PC-3 (cell line): ENCODE measurements at regions not wholly inside any gene's neighbourhood (a gene's known extent, or its start where the extent isn't known, plus 50 kb on each side); places are given as distances from the start of the nearest gene placed in this dataset.

ENCODE experiments used
- ATAC-seq: fragments of 200-7000 bp; cut with Tn5 transposase; 2 replicates; pipeline ENCODE4 v1.9.1; 2020; ENCODE audit warnings: mild to moderate bottlenecking, moderate library complexity
- BruUV-seq: library from RNA; stranded (reverse); fragments of 400-500 nt; replicated peaks from 2 replicates; lab custom pipeline; 2021; lab: Mats Ljungman, UMichigan
- CTCF ChIA-PET: fragments of 300-600 bp; sonication (Branson Sonifier 250); formaldehyde crosslinking; loops from one replicate; lab custom pipeline; 2022; ENCODE audit warnings: antibody characterized with exemption; lab: Charles Lee
- POLR2A ChIA-PET: fragments of 300-600 bp; sonication (Branson Sonifier 250); formaldehyde crosslinking; loops from one replicate; lab custom pipeline; 2022; ENCODE audit warnings: antibody characterized with exemption; ENCODE audit not compliant: unreplicated experiment; lab: Charles Lee
- DNase-seq: peaks from one replicate; pipeline ENCODE4 v3.0.0-alpha.2; 2015
- H2AFZ ChIP-seq: fragments of 300-600 bp; sonication (generic); 2 replicates; pipeline ENCODE4 v1.6.0; 2016; ENCODE audit warnings: antibody characterized with exemption, low read length
- H3F3A ChIP-seq: fragments of 300-600 bp; sonication (generic); one replicate; pipeline ENCODE4 v1.6.0; 2017; ENCODE audit warnings: antibody characterized with exemption, low read length, control low read depth, mild to moderate bottlenecking; ENCODE audit not compliant: unreplicated experiment
- H3K27ac ChIP-seq: fragments of 300-600 bp; sonication (generic); 2 replicates; pipeline ENCODE4 v1.5.1; 2016; ENCODE audit warnings: mild to moderate bottlenecking, low read length
- H3K27me3 ChIP-seq: fragments of 300-600 bp; sonication (generic); 2 replicates; pipeline ENCODE4 v1.6.1; 2016; ENCODE audit warnings: low read length, mixed read lengths
- H3K36me3 ChIP-seq: fragments of 300-600 bp; sonication (generic); 2 replicates; pipeline ENCODE4 v1.6.1; 2016; ENCODE audit warnings: low read depth, mixed run types, low read length, mixed read lengths
- H3K4me1 ChIP-seq: fragments of 300-600 bp; sonication (generic); 2 replicates; pipeline ENCODE4 v1.5.1; 2016; ENCODE audit warnings: low read length; ENCODE audit not compliant: insufficient read depth
- H3K4me2 ChIP-seq: fragments of 300-600 bp; sonication (generic); 2 replicates; pipeline ENCODE4 v1.6.0; 2016; ENCODE audit warnings: low read length
- H3K4me3 ChIP-seq: fragments of 300-600 bp; sonication (generic); 2 replicates; pipeline ENCODE4 v1.5.1; 2016; ENCODE audit warnings: mild to moderate bottlenecking, low read length, mixed read lengths
- H3K79me2 ChIP-seq: fragments of 300-600 bp; sonication (generic); 2 replicates; pipeline ENCODE4 v1.6.1; 2017; ENCODE audit warnings: low read length, mixed read lengths
- H3K9ac ChIP-seq: fragments of 300-600 bp; sonication (generic); 2 replicates; pipeline ENCODE4 v1.6.0; 2016; ENCODE audit warnings: mild to moderate bottlenecking, low read length
- H3K9me2 ChIP-seq: fragments of 300-600 bp; sonication (generic); replicated peaks from 2 replicates; pipeline ENCODE4 v1.6.1; 2016; ENCODE audit warnings: mixed run types, low read length, mixed read lengths
- H3K9me3 ChIP-seq: fragments of 300-600 bp; sonication (generic); 2 replicates; pipeline ENCODE4 v1.6.1; 2016; ENCODE audit warnings: low read length, mixed read lengths
- H4K20me1 ChIP-seq: fragments of 300-600 bp; sonication (generic); 2 replicates; pipeline ENCODE4 v1.6.1; 2016; ENCODE audit warnings: low read length, mixed read lengths
- EZH2 ChIP-seq: fragments of 300-600 bp; sonication (generic); IDR thresholded peaks from one replicate; pipeline ENCODE4 v1.6.1; 2017; ENCODE audit warnings: antibody characterized with exemption, mild to moderate bottlenecking, low read length; ENCODE audit not compliant: unreplicated experiment
- EZH2phosphoT487 ChIP-seq: fragments of 300-600 bp; sonication (generic); IDR thresholded peaks from 2 replicates; pipeline ENCODE4 v1.6.1; 2018; ENCODE audit warnings: mild to moderate bottlenecking, antibody characterized with exemption, low read length, borderline replicate concordance
- intact Hi-C: fragments of 100-400 bp; cut with micrococcal nuclease; formaldehyde crosslinking; loops from 2 replicates; pipeline ENCODE4 v1.9.0; 2023
- TF ChIP-seq, protein P1 (sequence below): fragments of 300-600 bp; sonication (generic); conservative IDR thresholded peaks from 2 replicates; pipeline ENCODE4 v1.5.1; 2017; ENCODE audit warnings: antibody characterized with exemption, low read depth, mild to moderate bottlenecking, low read length

DNA sequence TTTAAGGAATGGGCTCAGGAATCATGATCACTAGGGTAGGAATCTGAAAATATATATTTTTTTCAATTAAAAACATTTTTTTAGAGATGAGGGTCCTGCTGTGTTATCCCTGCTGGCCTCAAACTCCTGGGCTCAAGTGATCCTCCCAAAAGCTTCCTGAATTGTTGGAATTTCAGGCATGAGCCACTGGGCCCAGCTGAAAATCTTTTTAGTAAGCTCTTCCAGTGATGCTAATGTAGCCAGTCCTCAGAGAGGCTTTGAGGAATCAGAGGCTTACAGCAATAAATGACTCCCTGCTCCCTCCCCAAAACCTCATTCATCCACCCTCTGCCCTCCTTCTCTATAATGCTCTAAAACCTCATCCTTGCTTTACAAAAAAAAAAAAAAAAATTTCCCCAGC, 129.5 kb downstream of the ZIC3 start:
- Histone ChIP-seq H3K4me1 (no peaks in the 10 kb centered on the region), H3K27ac (no peak overlapping the region), H2AFZ (no peak overlapping the region), H3K4me3 (no peak overlapping the region), H4K20me1 (no peaks in the 10 kb centered on the region), H3K79me2 (no peaks in the 10 kb centered on the region), H3K9me3 (no peaks in the 10 kb centered on the region), H3K9ac (no peak overlapping the region), H3K9me2 (no peaks in the 10 kb centered on the region), H3K27me3 (no peaks in the 10 kb centered on the region), H3F3A (no peaks in the 10 kb centered on the region), H3K4me2 (no peak overlapping the region), H3K36me3 (no peaks in the 10 kb centered on the region)
- TF ChIP-seq EZH2phosphoT487 (no peak), EZH2 (no peak)
- TF ChIP-seq, protein P1, sequence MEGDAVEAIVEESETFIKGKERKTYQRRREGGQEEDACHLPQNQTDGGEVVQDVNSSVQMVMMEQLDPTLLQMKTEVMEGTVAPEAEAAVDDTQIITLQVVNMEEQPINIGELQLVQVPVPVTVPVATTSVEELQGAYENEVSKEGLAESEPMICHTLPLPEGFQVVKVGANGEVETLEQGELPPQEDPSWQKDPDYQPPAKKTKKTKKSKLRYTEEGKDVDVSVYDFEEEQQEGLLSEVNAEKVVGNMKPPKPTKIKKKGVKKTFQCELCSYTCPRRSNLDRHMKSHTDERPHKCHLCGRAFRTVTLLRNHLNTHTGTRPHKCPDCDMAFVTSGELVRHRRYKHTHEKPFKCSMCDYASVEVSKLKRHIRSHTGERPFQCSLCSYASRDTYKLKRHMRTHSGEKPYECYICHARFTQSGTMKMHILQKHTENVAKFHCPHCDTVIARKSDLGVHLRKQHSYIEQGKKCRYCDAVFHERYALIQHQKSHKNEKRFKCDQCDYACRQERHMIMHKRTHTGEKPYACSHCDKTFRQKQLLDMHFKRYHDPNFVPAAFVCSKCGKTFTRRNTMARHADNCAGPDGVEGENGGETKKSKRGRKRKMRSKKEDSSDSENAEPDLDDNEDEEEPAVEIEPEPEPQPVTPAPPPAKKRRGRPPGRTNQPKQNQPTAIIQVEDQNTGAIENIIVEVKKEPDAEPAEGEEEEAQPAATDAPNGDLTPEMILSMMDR = no peak
- ChIA-PET CTCF (no interaction called here), POLR2A (no interaction called here)
- ATAC-seq (no peak), DNase-seq (no peak)
- BruUV-seq = no TSS peak
- intact Hi-C loops = no loop called here

DNA sequence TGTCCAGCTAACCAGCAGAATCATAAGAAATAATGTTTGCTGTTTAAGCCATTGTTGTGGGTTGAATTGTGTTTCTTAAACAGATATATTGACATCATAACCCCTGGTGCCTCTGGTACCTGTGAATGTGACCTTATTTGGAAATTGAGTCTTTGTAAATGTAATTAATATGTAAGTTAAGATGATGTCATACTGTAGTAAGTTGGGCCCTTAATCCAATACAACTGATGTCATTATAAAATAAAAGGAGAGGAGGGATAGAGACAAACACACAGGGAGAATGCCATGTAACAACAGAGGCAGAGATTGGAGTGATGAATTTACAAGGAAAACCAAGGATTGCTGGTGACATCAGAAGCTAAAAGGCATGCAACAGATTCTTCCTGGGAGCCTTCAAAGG, 141.4 kb downstream of the ZIC3 start:
- H2AFZ ChIP-seq = no peak overlapping the region
- no peaks in the 10 kb centered on the region for H4K20me1 ChIP-seq
- H3K4me2 ChIP-seq = no peak overlapping the region
- no peaks in the 10 kb centered on the region for H3K79me2 ChIP-seq
- no peak overlapping the region for H3K9ac ChIP-seq
- ChIA-PET POLR2A (no interaction called here), CTCF (no interaction called here)
- H3K4me3 ChIP-seq = no peak overlapping the region
- no peak overlapping the region for H3K27ac ChIP-seq
- no peaks in the 10 kb centered on the region for H3K9me3 ChIP-seq
- ATAC-seq (no peak), DNase-seq (no peak)
- H3K27me3 ChIP-seq = no peaks in the 10 kb centered on the region
- H3F3A ChIP-seq = no peaks in the 10 kb centered on the region
- H3K9me2 ChIP-seq = no peaks in the 10 kb centered on the region
- H3K4me1 ChIP-seq = no peaks in the 10 kb centered on the region
- no peaks in the 10 kb centered on the region for H3K36me3 ChIP-seq
- intact Hi-C loops = no loop called here
- TF ChIP-seq EZH2 = no peak
- TF ChIP-seq, protein P1 = no peak
- no peak for TF ChIP-seq EZH2phosphoT487
- BruUV-seq = no TSS peak

DNA sequence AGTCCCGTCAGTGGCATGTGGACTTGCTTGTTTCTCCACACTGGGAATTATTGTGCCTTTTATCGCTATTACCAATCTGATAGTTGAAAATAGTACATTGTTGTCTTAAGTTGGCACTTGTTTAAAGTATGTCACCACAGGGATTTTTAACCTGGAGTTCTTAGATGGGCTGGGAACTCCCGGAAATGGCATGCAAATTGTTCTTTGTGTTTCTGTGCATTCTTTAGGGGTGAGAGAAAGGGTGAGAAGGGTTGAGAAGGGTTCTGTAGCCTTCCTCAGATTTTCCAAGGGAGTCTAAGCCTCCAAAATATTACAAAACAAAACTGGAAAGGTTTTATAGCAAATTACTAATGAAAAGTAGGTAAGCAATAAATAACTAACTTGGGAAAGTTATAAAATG, 176.9 kb downstream of the ZIC3 start:
- Histone ChIP-seq H3K36me3 (no peaks in the 10 kb centered on the region), H3K27me3 (no peaks in the 10 kb centered on the region), H3K9me3 (no peaks in the 10 kb centered on the region), H3K9ac (no peak overlapping the region), H3F3A (no peaks in the 10 kb centered on the region), H4K20me1 (no peaks in the 10 kb centered on the region), H3K27ac (no peak overlapping the region), H3K9me2 (no peaks in the 10 kb centered on the region), H3K4me3 (no peak overlapping the region), H2AFZ (no peak overlapping the region), H3K4me1 (no peaks in the 10 kb centered on the region), H3K4me2 (no peak overlapping the region), H3K79me2 (no peaks in the 10 kb centered on the region)
- no peak for DNase-seq
- no peak for ATAC-seq
- no TSS peak for BruUV-seq
- POLR2A ChIA-PET = no interaction called here
- CTCF ChIA-PET = no interaction called here
- intact Hi-C loops = no loop called here
- TF ChIP-seq EZH2 = no peak
